NK-92 treated with Interleukin-12 subunit alpha and Interleukin-12 subunit beta, amount 100 ng/mL, for 24 hours (cell line): ENCODE measurements at regions not wholly inside any gene's neighbourhood (a gene's known extent, or its start where the extent isn't known, plus 50 kb on each side); places are given as distances from the start of the nearest gene placed in this dataset.
"Not testable (repeated sequence)": the region's sequence is repeated elsewhere in the genome, so short reads cannot be mapped to it uniquely, and the experiment has no call there.

ENCODE experiments used
- DNase-seq: peaks from one replicate; lab custom pipeline; 2025; lab: John Stamatoyannopoulos, UW

DNA sequence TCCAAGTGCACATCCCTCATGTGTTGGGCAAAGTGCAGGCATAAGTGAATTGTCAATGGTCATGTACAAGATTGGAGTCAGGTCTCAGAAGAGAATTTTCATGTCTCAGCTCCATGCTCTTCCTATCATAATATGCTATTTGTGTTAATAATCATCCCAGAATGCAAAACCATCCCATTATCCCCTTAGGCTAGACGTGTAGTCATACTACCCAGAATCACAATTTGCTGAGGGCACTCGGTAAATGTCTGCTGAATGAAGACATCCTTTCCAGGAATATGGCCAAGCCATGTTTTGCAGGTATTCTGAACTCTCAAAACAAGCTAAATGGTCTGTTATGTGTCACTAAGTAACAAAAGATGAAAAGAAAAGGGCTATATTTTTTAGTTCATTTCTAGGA is 263.8 kb downstream of the RAD51AP2 start:
- no peak for DNase-seq

DNA sequence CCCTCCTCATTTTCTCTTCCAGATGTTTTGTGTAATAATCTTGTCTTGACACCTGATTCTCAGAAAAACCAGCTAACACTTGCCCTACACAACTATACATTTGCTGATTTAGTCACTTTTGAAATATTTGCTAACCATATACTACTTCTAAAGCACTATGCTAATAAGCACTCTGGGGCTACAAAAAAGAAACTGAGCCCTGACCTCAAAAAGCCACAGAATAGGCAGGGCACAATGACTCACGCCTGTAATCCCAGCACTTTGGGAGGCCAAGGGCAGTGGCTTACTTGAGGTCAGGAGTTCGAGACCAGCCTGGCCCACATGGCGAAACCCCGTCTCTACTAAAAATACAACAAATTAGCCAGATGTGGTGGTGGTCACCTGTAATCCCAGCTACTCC is 266.0 kb downstream of the RAD51AP2 start:
- no peak for DNase-seq

DNA sequence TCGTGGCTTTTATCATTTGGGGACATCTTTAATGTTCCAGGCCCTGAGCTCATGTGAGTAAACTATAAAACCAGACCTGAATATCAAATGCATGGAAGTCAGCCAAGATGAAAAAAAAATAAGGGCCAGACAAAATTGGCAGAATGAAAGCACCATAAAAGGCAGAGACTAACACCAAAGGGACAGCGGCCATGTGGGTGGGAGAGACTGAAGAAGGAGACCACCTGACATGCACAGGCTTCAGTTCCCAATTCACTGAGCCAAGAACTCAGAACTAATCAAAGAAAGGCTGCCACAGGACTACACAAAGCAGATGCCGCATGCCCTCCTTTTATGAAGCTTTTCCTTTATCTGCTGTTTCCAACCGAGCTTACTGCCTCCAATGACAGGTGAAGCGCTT is 267.1 kb downstream of the RAD51AP2 start:
- DNase-seq, result no peak

DNA sequence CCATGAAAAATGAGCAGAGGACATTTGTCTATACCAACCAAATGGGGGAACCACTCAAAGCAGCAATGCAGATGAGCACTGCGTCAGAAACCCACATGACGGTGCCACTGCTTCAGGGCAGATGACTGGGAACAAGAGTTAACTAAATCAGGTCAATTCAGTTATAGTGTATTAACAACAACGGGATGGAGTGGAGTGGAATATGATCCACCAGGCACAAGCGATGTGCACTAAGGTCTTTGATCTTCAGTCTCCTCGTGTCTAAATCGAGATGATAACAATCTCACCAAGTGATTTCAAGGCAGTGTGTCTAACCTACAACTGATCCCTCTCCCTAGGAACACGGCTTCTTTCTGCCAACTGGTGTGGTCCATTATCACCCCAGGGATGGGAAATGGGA is 269.0 kb downstream of the RAD51AP2 start:
- DNase-seq, result no peak

DNA sequence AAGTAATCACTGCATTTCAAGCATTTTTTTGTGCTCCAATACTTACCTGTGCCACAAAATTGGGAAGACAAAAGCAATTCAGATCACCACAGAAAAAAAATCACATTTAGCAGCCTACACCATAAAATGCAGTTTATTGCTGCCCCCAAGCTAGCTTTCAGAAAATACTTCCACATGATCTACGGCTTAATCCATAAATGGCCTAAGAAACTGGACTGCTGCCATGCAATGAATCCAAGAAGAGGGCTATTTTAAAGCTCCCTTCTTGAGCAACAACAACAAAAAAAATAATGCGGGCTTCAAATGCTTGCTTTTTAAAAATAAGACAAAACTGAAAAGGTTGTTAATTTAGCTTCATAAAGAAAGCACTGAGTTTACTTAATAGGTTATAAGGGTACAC is 272.3 kb downstream of the RAD51AP2 start:
- no peak for DNase-seq

DNA sequence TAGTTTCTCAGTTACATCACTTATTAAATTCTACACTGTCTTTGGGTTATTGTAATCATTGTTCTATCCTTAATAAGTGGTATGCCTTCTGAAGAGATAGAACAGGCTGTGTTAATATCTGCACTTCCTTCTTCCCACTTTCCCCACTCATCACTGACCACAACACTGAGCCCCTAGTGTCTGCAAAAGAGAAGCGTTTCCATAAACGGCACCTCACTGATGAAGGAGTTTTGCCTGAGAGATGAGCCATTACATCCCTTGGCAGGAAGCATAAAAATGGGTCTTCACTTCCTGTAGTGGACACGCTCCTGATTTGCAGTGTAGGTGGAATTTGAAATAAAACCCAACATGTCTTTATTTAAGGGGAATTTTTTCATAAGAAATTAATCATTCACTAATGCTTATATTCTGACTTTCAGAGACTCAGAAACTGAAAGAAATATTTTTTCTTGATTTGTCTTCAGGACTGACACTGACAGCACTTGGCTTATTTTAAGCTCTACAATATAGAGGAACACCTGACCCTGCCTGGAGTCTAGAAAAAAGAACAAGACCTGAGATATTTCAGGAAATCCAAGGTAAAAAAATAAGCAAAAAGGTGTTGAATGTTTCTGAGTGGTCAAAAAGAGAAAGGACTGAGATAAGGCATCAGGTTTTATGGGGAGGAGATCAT is 275.3 kb downstream of the RAD51AP2 start:
- DNase-seq, result no peak

DNA sequence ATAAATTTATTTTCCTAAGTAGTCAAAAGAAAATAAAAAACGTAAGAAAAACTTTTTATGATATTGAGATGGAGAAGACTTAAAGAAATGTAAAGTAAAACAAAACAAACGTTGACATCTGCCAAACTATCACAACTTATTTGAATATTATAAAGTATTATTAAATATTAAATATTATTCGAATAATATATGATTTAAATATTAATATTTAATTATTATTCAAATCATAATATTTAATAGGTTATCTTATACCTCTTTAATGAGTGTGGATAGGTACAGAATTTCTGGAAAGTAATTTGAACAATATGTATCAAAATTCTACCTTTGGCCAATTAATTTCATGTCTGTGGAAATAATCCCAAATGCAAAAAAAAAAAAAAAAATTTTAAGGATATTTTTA is 278.7 kb downstream of the RAD51AP2 start:
- DNase-seq, result no peak

DNA sequence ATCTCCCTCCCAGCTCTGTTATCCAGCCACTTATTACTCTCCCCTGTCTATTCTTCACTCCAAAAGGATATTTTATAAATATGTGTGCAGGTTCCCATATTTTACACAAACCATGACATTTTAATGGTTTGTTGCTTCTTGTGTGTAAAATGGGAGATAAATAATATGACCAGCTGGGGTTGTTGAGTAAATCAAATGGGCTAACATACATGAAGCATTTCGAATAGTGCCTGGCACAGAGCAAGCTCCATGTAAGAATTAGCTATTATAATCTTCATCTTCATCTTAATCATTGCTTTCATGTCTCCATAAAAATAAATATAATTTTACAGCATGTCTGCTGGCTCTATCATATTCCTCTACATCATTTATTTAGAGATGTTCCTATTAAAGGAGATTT is 283.1 kb downstream of the RAD51AP2 start:
- DNase-seq, result no peak

DNA sequence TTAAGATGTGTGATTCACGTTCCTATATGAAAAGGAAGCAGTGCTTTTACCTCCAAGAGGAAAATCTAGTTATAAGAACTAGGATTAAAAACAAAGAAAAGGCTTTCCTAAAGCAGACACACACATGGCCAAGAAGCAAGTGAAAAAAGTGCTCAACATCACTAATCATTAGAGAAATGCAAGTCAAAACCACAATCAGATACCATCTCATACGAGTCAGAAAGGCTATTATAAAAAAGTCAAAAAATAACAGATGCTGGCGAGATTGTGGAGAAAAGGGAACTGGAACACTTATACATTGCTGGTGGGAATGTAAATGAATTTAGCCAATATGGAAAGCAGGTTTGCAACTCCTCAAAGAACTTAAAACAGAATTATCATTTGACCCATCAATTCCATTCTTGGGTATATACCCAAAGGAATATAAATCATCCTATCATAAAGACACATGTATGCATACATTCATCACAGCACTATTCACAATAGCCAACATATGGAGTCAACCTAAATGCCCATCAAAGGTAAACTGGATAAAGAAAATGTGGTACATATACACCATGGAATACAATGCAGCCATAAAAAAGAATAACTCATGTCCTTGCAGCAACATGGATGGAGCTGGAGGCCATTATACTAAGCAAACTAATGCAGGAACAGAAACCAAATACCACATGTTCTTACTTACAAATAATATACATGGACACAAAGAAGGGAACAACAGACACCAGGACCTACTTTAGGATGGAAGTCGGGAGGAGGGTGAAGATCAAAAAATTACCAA is 285.3 kb downstream of the RAD51AP2 start:
- DNase-seq, result no peak

DNA sequence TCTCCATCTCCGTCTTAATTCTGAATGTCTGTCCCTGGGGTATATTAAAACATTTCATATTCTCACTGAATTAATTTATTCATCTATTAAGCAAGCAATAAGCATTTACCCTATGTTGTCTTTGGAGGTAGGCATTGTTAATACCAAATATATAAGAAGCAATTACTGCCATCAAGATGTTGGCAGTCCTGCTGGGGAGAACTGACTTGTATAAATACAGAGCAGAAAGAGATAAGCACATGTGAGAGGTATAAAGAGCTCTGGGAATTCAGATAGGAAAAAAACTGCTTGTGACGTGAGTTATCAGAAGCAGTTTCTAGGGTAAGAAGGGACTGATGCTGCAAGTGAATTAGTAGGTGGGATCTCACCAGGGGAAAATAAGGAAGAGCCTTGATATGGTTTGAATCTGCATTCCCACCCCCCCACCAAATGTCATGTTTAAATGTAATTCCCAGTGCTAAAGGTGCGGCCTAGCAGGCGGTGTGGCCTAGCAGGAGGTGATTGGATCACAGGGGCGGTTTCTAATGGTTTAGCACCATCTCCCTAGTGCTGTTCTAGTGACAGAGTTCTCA is 286.8 kb downstream of the RAD51AP2 start:
- DNase-seq, result no peak

DNA sequence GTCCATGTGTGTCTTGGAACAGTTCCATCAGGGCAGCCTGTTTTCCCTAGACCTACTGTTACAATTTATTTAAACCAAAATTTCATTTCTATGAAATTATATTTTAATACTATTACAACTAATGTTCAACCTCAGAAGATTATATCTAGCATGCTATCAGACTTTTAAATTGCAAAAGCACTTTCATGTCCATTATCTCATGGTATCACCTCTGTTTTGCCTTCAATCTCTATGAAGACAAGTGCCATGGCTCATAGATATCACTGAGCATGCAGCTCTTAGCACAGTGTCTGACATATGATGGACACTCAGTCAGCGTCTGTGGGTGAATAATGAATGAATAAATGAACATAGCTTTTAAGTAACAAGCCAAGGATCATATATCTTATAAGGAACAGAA is 288.8 kb downstream of the RAD51AP2 start:
- no peak for DNase-seq

DNA sequence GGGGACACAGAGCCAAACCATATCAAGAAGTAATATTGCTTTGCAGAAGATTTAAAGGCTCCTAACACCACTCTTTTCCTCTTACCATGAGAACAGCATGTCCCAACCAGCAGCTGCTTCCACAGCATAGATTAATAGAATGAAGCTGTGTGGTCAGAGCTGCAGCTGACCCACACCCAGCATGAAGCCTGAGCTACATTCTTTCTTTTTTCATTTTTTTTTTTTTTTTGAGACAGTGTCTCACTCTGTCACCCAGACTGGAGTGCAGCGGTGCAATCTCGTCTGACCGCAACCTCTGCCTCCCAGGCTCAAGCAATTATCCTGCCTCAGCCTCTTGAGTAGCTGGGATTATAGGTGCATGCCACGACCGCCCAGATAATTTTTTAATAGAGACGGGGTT is 289.8 kb downstream of the RAD51AP2 start:
- DNase-seq, result no peak

DNA sequence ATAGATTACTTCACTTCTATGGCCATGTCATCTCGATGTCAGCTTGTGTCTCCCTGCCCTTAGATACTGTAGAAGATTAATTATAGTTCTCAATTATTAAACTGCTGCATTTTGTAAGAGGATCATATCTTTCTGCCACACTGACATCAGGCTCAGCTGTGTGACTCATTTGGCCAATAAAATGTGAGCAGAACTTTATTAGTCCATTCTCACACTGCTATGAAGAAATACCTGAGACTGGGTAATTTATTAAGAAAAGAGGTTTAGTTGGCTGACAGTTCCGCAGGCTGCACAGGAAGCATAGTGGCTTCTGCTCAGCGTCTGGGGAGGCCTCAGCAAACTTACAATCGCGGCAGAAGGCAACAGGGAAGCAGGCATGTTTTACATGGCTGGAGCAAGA is 290.4 kb downstream of the RAD51AP2 start:
- no peak for DNase-seq

DNA sequence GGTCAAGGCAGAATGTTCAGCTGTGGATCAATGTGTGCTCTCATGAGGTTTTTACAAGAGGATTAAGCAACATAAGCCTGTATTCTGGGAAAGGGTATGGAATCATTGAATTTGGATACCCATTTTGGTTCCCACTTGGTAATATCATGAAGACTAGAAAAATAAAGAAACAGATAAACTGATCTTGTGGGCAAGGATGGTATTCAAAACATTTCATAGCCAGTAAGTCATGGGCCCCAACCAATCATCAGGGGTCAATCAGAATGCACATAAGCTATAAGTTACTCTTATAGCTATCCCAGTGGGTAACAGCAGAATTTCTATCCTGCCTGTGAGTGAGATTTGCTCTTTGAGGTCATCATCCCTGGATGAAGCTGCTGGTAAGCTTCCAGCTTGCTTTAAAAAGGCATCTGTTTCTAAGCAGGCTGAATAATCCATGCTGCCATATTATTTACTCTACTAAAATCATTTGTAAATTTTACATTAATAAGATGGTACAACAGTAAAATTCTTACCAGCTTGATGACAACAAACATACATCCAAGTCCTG is 291.2 kb downstream of the RAD51AP2 start:
- DNase-seq, result no peak

DNA sequence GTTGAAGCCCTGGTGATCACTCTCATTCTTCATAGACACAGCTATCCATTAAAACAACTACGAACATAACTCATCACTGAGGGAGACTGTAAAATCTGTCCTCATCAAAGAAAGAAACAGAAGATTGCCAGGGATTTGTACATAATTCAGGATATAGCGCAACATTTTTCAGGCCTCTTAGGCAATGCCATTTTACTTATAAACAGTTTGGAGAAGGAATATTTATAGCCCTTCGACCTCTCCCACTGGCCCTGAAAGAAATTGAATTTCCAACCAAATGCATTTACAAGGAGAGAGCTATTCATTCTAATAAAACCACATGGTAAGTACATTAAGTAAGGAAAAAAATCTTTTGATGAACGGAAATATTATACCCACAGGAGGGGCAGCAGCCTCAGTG is 295.0 kb downstream of the RAD51AP2 start:
- DNase-seq, result no peak

DNA sequence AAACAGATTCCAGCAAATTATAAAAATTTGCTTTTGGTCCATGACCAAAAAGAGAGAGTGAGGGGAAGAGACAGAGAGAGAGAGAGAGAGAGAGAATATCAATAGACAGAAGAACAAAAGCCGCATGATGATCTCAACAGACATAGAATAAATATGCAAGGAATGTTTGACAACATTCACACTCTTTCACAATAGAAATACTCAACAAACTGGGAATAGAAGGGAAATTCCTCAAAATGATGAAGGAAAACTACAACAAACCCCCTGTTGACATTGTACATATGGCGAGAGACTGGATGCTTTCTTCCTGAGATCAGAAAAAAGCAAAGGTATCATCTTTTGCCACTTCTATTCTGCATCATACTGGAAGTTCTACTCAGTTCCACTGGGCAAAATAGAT is 309.7 kb downstream of the RAD51AP2 start:
- no peak for DNase-seq

DNA sequence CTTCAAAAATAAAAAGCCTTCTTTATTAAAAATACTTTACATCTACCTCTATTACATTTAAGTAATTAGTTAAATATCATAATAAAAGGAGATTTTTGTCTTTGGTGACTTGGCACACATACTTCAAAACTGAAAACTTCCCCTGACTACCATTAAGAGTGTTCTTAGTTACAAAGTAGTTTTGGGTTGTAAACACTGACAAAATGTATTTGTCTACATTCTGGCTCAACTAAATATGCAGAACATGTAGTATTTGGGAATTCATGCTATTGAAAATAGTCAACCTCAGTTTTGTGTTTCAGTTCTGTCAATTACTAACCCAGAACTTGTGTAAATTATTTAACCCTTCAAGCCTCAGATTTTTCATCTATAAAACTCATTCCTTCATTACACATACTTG is 311.5 kb downstream of the RAD51AP2 start:
- no peak for DNase-seq

DNA sequence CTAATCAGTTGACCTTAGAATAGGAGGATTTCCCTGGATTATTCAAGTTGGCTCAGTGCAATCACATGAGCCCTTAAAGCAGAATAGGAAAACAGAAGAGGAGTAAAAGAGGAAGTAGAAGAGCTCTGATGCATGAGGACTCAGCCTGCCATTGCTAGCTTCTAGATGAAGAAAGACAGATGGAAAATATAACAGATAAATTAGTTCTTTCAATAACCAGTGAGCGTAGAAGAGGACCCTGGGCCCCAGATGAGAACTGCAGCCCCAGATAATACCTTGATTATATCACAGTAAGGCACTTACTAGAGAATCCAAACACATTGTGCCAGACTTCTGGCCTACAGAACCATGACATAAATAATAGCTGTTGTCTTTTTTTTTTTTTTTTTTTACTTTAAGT is 314.0 kb downstream of the RAD51AP2 start:
- DNase-seq, result not testable (repeated sequence)

DNA sequence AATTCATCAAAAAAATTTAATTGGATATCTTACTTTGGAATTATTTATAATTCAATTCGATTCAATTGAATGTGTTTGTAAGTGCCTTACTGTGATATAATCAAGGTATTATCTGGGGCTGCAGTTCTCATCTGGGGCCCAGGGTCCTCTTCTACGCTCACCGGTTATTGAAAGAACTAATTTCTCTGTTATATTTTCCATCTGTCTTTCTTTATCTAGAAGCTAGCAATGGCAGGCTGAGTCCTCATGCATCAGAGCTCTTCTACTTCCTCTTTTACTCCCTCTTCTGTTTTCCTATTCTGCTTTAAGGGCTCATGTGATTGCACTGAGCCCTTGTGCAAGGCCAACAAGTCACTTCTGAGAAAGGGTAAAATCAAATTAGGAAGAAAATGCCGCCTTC is 315.6 kb downstream of the RAD51AP2 start:
- DNase-seq, result not testable (repeated sequence)

DNA sequence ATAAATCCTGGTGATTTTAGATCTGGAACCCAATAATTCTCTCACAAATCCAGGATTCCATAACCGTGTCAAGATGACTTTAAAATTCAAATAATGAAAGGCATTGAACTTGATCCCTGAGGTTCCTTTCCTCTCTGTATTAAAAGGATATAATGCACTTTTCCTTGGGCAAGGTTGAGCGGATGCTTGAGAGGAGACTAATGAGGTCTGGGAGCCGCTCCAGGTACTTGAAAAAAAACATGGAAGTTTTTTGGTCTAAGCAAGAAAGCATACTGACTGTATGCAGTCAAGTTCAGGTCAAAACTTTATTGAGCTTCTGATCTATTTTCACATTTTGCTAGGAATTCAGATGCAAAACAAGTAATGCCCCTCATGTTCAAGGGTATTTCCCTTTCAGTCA is 318.5 kb downstream of the RAD51AP2 start:
- no peak for DNase-seq

DNA sequence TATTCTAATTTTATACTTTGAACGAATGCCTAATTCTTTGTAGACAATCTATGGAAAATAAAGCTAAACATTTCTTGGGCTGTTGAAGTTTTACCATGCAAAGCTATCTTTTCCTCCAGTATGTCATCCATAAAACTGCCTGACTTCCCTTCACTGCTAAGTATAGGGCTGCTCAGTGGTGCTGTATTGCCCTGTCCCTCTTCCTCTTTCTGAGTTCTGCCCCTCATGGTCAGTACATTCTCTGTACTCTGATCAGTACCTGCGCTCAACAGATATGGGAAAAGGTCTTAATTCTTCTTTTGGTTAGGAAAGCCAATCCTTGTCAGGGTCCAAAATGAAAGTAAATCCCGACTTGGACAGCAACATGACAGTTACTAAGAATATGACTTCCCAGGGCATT is 321.9 kb downstream of the RAD51AP2 start:
- DNase-seq, result no peak

DNA sequence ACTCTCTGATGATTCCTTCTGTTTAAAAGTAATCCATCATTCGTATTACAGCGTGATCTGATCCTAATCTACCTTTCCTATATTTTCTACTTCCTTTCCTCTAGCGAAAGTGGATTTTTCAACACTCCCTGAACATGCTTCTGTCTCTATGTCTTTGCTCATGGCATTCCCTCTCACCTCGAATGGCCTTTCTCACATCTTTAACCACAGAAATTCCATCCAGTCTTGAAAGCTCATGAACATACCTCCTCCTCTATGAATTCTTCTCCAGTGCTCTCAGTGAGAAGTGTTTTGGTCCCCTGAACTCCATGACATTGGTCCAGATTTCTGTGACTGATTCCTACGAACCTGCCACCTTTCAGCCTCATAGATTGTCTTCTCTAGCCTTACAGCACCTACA is 323.2 kb downstream of the RAD51AP2 start:
- DNase-seq, result no peak

DNA sequence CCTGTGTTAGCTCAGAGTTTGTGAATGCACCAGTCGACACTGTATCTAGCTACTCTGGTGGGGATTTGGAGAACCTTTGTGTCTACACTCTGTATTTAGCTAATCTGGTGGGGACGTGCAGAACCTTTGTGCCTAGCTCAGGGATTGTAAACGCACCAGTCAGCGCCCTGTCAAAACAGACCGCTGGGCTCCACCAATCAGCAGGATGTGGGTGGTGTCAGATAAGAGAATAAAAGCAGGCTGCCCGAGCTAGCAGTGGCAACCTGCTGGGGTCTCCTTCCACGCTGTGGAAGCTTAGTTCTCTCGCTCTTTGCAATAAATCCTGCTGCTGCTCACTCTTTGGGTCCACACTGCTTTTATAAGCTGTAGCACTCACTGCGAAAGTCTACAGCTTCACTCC is 324.2 kb downstream of the RAD51AP2 start:
- DNase-seq, result no peak
